CD14-positive monocyte (primary cell): ENCODE measurements at regions not wholly inside any gene's neighbourhood (a gene's known extent, or its start where the extent isn't known, plus 50 kb on each side); places are given as distances from the start of the nearest gene placed in this dataset.

Experiments used
- DNase-seq, 3 donors: peaks; one replicate each; pipeline ENCODE4 v3.0.0-alpha.2; 2011 to 2022
- H2AFZ ChIP-seq: 2 replicates; pipeline ENCODE4 v1.6.0; 2012; ENCODE audit warnings: mild to moderate bottlenecking, low read depth, low read length, inconsistent platforms; ENCODE audit not compliant: insufficient read depth, poor library complexity, severe bottlenecking
- H3K27ac ChIP-seq, 2 donors: 1 replicate in 1 of 2; 2 replicates in 1 of 2; pipeline ENCODE4 v1.5.1; 2012 to 2013; ENCODE audit warnings: low read length in 2 of 2, control low read depth in 1 of 2, inconsistent platforms in 1 of 2, low read depth in 1 of 2, mild to moderate bottlenecking in 1 of 2
- H3K27me3 ChIP-seq, 2 donors: one replicate each; pipeline versions ENCODE4 v1.6.0 to v1.6.1; 2011 to 2013; ENCODE audit warnings: low read length in 2 of 2; ENCODE audit not compliant: control insufficient read depth in 2 of 2, insufficient read depth in 2 of 2
- H3K36me3 ChIP-seq, 2 donors: replicated peaks in 1 of 2; 1 replicate in 1 of 2; 2 replicates in 1 of 2; pipeline versions ENCODE4 v1.5.1 to v1.6.1; 2012 to 2013; ENCODE audit warnings: low read length in 2 of 2, control low read depth in 1 of 2, inconsistent platforms in 1 of 2, mild to moderate bottlenecking in 1 of 2; ENCODE audit not compliant: insufficient read depth in 2 of 2, control insufficient read depth in 1 of 2
- H3K4me1 ChIP-seq, 2 donors: 1 replicate in 1 of 2; 2 replicates in 1 of 2; pipeline versions ENCODE4 v1.5.1 to v1.6.1; 2012 to 2013; ENCODE audit warnings: low read length in 2 of 2, control low read depth in 1 of 2, inconsistent platforms in 1 of 2, mild to moderate bottlenecking in 1 of 2, moderate library complexity in 1 of 2; ENCODE audit not compliant: insufficient read depth in 2 of 2, control insufficient read depth in 1 of 2
- H3K4me2 ChIP-seq: replicated peaks from 2 replicates; pipeline ENCODE3; 2012; ENCODE audit warnings: low read length, moderate library complexity, mild to moderate bottlenecking; ENCODE audit not compliant: poor library complexity, severe bottlenecking; ENCODE audit errors: extremely low read depth
- H3K4me3 ChIP-seq, 3 experiments: fragments of 200-600 bp in 1 of 3; sonication (generic) in 1 of 3; replicated peaks in 1 of 3; 1 replicate in 2 of 3; 2 replicates in 1 of 3; pipeline ENCODE4 v1.5.1; 2011 to 2013; ENCODE audit warnings: low read length in 3 of 3, mild to moderate bottlenecking in 3 of 3, control low read depth in 2 of 3, low read depth in 2 of 3, inconsistent platforms in 1 of 3, moderate library complexity in 1 of 3
- H3K79me2 ChIP-seq: 2 replicates; pipeline ENCODE4 v1.6.0; 2012; ENCODE audit warnings: mild to moderate bottlenecking, control low read depth, inconsistent platforms, low read length, moderate library complexity; ENCODE audit not compliant: insufficient read depth
- H3K9ac ChIP-seq: 2 replicates; pipeline ENCODE4 v1.6.0; 2017; ENCODE audit warnings: low read length, mild to moderate bottlenecking; ENCODE audit not compliant: insufficient read depth, poor library complexity, severe bottlenecking
- H3K9me3 ChIP-seq, 2 donors: replicated peaks in 1 of 2; 1 replicate in 1 of 2; 2 replicates in 1 of 2; pipeline versions ENCODE4 v1.5.1 to v1.6.1; 2012 to 2013; ENCODE audit warnings: low read length in 2 of 2, control low read depth in 1 of 2; ENCODE audit not compliant: control insufficient read depth in 1 of 2, insufficient read depth in 1 of 2
- H4K20me1 ChIP-seq: 2 replicates; pipeline ENCODE4 v1.6.0; 2012; ENCODE audit warnings: mild to moderate bottlenecking, low read length, control low read depth, moderate library complexity; ENCODE audit not compliant: insufficient read depth
- H3K27ac Mint-ChIP-seq, 7 donors: one replicate each; pipeline ENCODE4 v1.8.0; 2020; ENCODE audit warnings: mild to moderate bottlenecking in 7 of 7, mixed read lengths in 7 of 7, moderate library complexity in 6 of 7, inconsistent platforms in 2 of 7
- H3K27me3 Mint-ChIP-seq, 3 donors: one replicate each; pipeline ENCODE4 v1.8.0; 2021 to 2022; ENCODE audit warnings: low read depth in 3 of 3, mild to moderate bottlenecking in 3 of 3, mixed read lengths in 3 of 3, moderate library complexity in 3 of 3, inconsistent platforms in 1 of 3
- H3K36me3 Mint-ChIP-seq, 2 donors: one replicate each; pipeline ENCODE4 v1.8.0; 2020; ENCODE audit warnings: mixed read lengths in 2 of 2, inconsistent platforms in 1 of 2, mild to moderate bottlenecking in 1 of 2
- H3K4me1 Mint-ChIP-seq: one replicate; pipeline ENCODE4 v1.8.0; 2020; ENCODE audit warnings: mild to moderate bottlenecking, mixed read lengths
- H3K4me3 Mint-ChIP-seq, 2 donors: one replicate each; pipeline ENCODE4 v1.8.0; 2020; ENCODE audit warnings: mild to moderate bottlenecking in 2 of 2, mixed read lengths in 2 of 2, moderate library complexity in 1 of 2
- H3K9me3 Mint-ChIP-seq, 7 donors: one replicate each; pipeline ENCODE4 v1.8.0; 2020 to 2022; ENCODE audit warnings: mixed read lengths in 7 of 7, mild to moderate bottlenecking in 6 of 7, moderate library complexity in 6 of 7, inconsistent platforms in 2 of 7
- WGBS: methylation state at CpG from one replicate; pipeline ENCODE4 v1.1.5; 2013; ENCODE audit warnings: missing lambda C conversion rate; ENCODE audit not compliant: insufficient coverage; 5-methylcytosine and 5-hydroxymethylcytosine counted together
- intact Hi-C, 2 donors: fragments of 100-400 bp; cut with micrococcal nuclease; formaldehyde crosslinking; loops; one replicate each; pipeline versions ENCODE4 v1.15.0 to v1.15.1; 2023
- TF ChIP-seq, protein P1 (sequence below): fragments of 200-600 bp; IDR thresholded peaks from one replicate; pipeline ENCODE4 v1.8.0; 2022; ENCODE audit warnings: antibody characterized with exemption, mild to moderate bottlenecking

DNA sequence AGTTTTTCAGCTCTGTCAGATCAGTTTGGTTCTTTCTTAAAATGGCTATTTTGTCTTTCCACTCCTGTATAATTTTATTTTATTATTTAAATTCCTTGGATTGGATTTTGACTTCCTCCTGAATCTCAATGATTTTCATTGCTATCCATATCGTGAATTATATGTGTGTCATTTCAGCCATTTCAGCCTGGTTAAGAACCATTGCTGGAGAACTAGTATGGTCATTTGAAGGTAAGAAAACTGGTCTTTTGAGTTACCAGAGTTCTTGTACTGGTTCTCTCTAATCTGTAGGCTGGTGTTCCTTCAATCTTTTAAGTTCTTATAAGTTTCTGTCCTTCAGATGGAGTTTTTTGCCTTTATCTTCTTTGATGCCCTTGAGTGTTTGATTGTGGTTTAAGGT lies 815.5 kb downstream of the KLHL13 start:
- no peak for DNase-seq
- no peaks in the 10 kb centered on the region for H3K36me3 Mint-ChIP-seq
- Histone ChIP-seq H3K79me2 (no peaks in the 10 kb centered on the region), H3K4me1 (no peaks in the 10 kb centered on the region), H3K27me3 (no peaks in the 10 kb centered on the region), H3K27ac (no peak overlapping the region), H3K9me3 (peaks cover 8 to 17% of the 10 kb centered on the region in 2 donors), H3K4me2 (no peak overlapping the region), H3K36me3 (no peaks in the 10 kb centered on the region), H2AFZ (no peak overlapping the region), H3K4me3 (no peak overlapping the region), H3K9ac (no peak overlapping the region), H4K20me1 (no peaks in the 10 kb centered on the region)
- H3K4me3 Mint-ChIP-seq, result no peak overlapping the region
- H3K9me3 Mint-ChIP-seq, result peaks cover 0 to 8% (median 6%) of the 10 kb centered on the region in 7 donors
- WGBS, result no CpG with 5 or more reads among the region's 1 CpG
- intact Hi-C loops, result no loop called here
- no peaks in the 10 kb centered on the region for H3K4me1 Mint-ChIP-seq
- no peak overlapping the region for H3K27ac Mint-ChIP-seq
- TF ChIP-seq, protein P1, sequence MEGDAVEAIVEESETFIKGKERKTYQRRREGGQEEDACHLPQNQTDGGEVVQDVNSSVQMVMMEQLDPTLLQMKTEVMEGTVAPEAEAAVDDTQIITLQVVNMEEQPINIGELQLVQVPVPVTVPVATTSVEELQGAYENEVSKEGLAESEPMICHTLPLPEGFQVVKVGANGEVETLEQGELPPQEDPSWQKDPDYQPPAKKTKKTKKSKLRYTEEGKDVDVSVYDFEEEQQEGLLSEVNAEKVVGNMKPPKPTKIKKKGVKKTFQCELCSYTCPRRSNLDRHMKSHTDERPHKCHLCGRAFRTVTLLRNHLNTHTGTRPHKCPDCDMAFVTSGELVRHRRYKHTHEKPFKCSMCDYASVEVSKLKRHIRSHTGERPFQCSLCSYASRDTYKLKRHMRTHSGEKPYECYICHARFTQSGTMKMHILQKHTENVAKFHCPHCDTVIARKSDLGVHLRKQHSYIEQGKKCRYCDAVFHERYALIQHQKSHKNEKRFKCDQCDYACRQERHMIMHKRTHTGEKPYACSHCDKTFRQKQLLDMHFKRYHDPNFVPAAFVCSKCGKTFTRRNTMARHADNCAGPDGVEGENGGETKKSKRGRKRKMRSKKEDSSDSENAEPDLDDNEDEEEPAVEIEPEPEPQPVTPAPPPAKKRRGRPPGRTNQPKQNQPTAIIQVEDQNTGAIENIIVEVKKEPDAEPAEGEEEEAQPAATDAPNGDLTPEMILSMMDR, result no peak
- H3K27me3 Mint-ChIP-seq, result no peaks in the 10 kb centered on the region

DNA sequence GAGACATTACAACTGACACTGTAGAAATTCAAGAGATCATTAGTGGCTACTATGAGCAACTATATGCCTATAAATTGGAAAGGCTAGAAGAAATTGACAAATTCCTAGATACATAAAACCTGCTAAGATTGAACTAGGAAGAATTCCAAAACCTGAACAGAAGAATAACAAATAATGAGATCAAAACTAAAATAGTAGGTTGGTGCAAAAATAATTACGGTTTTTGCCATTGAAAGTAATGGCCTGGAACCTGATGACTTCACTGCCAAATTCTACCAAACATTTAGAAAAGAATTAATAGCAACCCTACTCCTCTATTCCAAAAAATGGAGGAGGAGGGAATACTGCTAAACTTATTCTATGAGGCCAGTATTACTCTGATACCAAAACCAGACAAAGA lies 824.9 kb downstream of the KLHL13 start:
- TF ChIP-seq, protein P1, result no peak
- Histone ChIP-seq H3K27ac (no peak overlapping the region), H3K4me2 (no peak overlapping the region), H4K20me1 (no peaks in the 10 kb centered on the region), H3K79me2 (no peaks in the 10 kb centered on the region), H3K27me3 (no peaks in the 10 kb centered on the region), H3K4me3 (no peak overlapping the region), H3K4me1 (no peaks in the 10 kb centered on the region), H3K36me3 (no peaks in the 10 kb centered on the region), H3K9ac (no peak overlapping the region), H3K9me3 (no peaks in the 10 kb centered on the region), H2AFZ (no peak overlapping the region)
- DNase-seq, result no peak
- no peaks in the 10 kb centered on the region for H3K4me1 Mint-ChIP-seq
- peaks cover 0 to 4% (median 2%) of the 10 kb centered on the region in 7 donors for H3K9me3 Mint-ChIP-seq
- H3K36me3 Mint-ChIP-seq, result no peaks in the 10 kb centered on the region
- WGBS, result no CpG with 5 or more reads among the region's 1 CpG
- no peaks in the 10 kb centered on the region for H3K27me3 Mint-ChIP-seq
- H3K27ac Mint-ChIP-seq, result no peak overlapping the region
- intact Hi-C loops, result no loop called here
- no peak overlapping the region for H3K4me3 Mint-ChIP-seq
